IMR-90 (cell line): ENCODE measurements at regions not wholly inside any gene's neighbourhood (a gene's known extent, or its start where the extent isn't known, plus 50 kb on each side); places are given as distances from the start of the nearest gene placed in this dataset.

Experiments
- ATAC-seq: fragments of 200-7000 bp; cut with Tn5 transposase; 2 replicates; pipeline ENCODE4 v1.9.1; 2020; ENCODE audit warnings: low read depth, mild to moderate bottlenecking, moderate library complexity
- BruUV-seq: library from RNA; stranded (reverse); fragments of 400-500 nt; replicated peaks from 2 replicates; lab custom pipeline; 2021; lab: Mats Ljungman, UMichigan
- CTCF ChIA-PET: fragments of 300-600 bp; formaldehyde crosslinking; extraction: SDS; loops from one replicate; lab custom pipeline; 2021; ENCODE audit warnings: antibody characterized with exemption; lab: Yijun Ruan, JAX
- POLR2A ChIA-PET: fragments of 300-600 bp; sonication (Branson Sonifier 250); formaldehyde crosslinking; loops from one replicate; lab custom pipeline; 2022; ENCODE audit warnings: antibody characterized with exemption; ENCODE audit not compliant: unreplicated experiment; lab: Charles Lee
- DNase-seq: peaks from one replicate; pipeline ENCODE4 v3.0.0; 2013
- H2AFZ ChIP-seq: replicated peaks from 2 replicates; pipeline ENCODE3; 2013; ENCODE audit warnings: low read length, mild to moderate bottlenecking; ENCODE audit not compliant: poor library complexity
- H2AK5ac ChIP-seq: 2 replicates; pipeline ENCODE4 v1.6.1; 2013; ENCODE audit warnings: low read depth, low read length, inconsistent platforms
- H2AK9ac ChIP-seq: replicated peaks from 2 replicates; pipeline ENCODE3; 2013; ENCODE audit warnings: mild to moderate bottlenecking, low read depth, low read length, moderate library complexity; ENCODE audit not compliant: poor library complexity
- H2BK120ac ChIP-seq: 2 replicates; pipeline ENCODE4 v1.6.1; 2013; ENCODE audit warnings: low read depth, low read length, inconsistent platforms
- H2BK15ac ChIP-seq: 3 replicates; pipeline ENCODE4 v1.6.1; 2013; ENCODE audit warnings: low read depth, low read length, inconsistent platforms
- H2BK20ac ChIP-seq: 2 replicates; pipeline ENCODE4 v1.6.1; 2013; ENCODE audit warnings: low read depth, mild to moderate bottlenecking, inconsistent platforms, low read length, moderate library complexity
- H2BK5ac ChIP-seq: 2 replicates; pipeline ENCODE4 v1.6.1; 2013; ENCODE audit warnings: mild to moderate bottlenecking, low read depth, low read length, inconsistent platforms; ENCODE audit not compliant: poor library complexity, severe bottlenecking
- H3K14ac ChIP-seq: replicated peaks from 2 replicates; pipeline ENCODE4 v1.6.1; 2013; ENCODE audit warnings: low read depth, low read length, inconsistent platforms
- H3K18ac ChIP-seq: 2 replicates; pipeline ENCODE4 v1.6.1; 2013; ENCODE audit warnings: low read depth, low read length, control low read depth
- H3K23ac ChIP-seq: 2 replicates; pipeline ENCODE4 v1.6.1; 2013; ENCODE audit warnings: low read depth, low read length, inconsistent platforms
- H3K27ac ChIP-seq: 2 replicates; pipeline ENCODE4 v1.5.1; 2013; ENCODE audit warnings: mild to moderate bottlenecking, control low read depth, low read length; ENCODE audit not compliant: insufficient read depth
- H3K27me3 ChIP-seq: 2 replicates; pipeline ENCODE4 v1.6.1; 2013; ENCODE audit warnings: low read length; ENCODE audit not compliant: control insufficient read depth, insufficient read depth
- H3K36me3 ChIP-seq: 2 replicates; pipeline ENCODE4 v1.6.1; 2013; ENCODE audit warnings: low read length, mixed read lengths; ENCODE audit not compliant: control insufficient read depth, insufficient read depth
- H3K4ac ChIP-seq: 2 replicates; pipeline ENCODE4 v1.6.1; 2013; ENCODE audit warnings: low read depth, low read length, inconsistent platforms
- H3K4me1 ChIP-seq: 2 replicates; pipeline ENCODE4 v1.6.1; 2013; ENCODE audit warnings: low read length, mixed read lengths; ENCODE audit not compliant: control insufficient read depth, insufficient read depth
- H3K4me2 ChIP-seq: 2 replicates; pipeline ENCODE4 v1.6.1; 2013; ENCODE audit warnings: low read depth, mild to moderate bottlenecking, control low read depth, low read length, moderate library complexity
- H3K4me3 ChIP-seq: 2 replicates; pipeline ENCODE4 v1.5.1; 2013; ENCODE audit warnings: low read depth, mild to moderate bottlenecking, control low read depth, low read length, moderate library complexity; ENCODE audit not compliant: insufficient read depth
- H3K56ac ChIP-seq: 2 replicates; pipeline ENCODE4 v1.6.1; 2013; ENCODE audit warnings: low read length, inconsistent platforms; ENCODE audit not compliant: insufficient read depth; ENCODE audit errors: extremely low read depth
- H3K79me1 ChIP-seq, 2 experiments: 2 replicates each; pipeline ENCODE4 v1.6.1; 2013; ENCODE audit warnings: low read length in 2 of 2, inconsistent platforms in 1 of 2, low read depth in 1 of 2
- H3K9ac ChIP-seq: 2 replicates; pipeline ENCODE4 v1.6.1; 2013; ENCODE audit warnings: low read depth, low read length, control low read depth
- H3K9me1 ChIP-seq: 2 replicates; pipeline ENCODE4 v1.6.1; 2013; ENCODE audit warnings: low read length, inconsistent platforms; ENCODE audit not compliant: insufficient read depth
- H3K9me3 ChIP-seq: 2 replicates; pipeline ENCODE4 v1.6.1; 2013; ENCODE audit warnings: low read length; ENCODE audit not compliant: control insufficient read depth, insufficient read depth
- H4K20me1 ChIP-seq: 2 replicates; pipeline ENCODE4 v1.6.1; 2013; ENCODE audit warnings: low read length, inconsistent platforms; ENCODE audit not compliant: insufficient read depth
- H4K5ac ChIP-seq: 2 replicates; pipeline ENCODE4 v1.6.1; 2013; ENCODE audit warnings: mild to moderate bottlenecking, low read depth, low read length, control low read depth
- H4K8ac ChIP-seq, 2 experiments: 2 replicates each; pipeline ENCODE4 v1.6.1; 2013; ENCODE audit warnings: low read depth in 2 of 2, low read length in 2 of 2, control low read depth in 1 of 2, inconsistent platforms in 1 of 2
- H4K91ac ChIP-seq: 2 replicates; pipeline ENCODE4 v1.6.1; 2013; ENCODE audit warnings: low read depth, low read length, inconsistent platforms; ENCODE audit not compliant: insufficient read depth
- BHLHE40 ChIP-seq: fragments of 150-350 bp; IDR thresholded peaks from 2 replicates; pipeline ENCODE4 v1.6.1; 2016; ENCODE audit warnings: mild to moderate bottlenecking, low read depth, low read length
- CEBPB ChIP-seq: IDR thresholded peaks from 2 replicates; pipeline ENCODE4 v1.6.1; 2012; ENCODE audit warnings: low read depth, low read length, improper control_type of control experiment
- CHD1 ChIP-seq: IDR thresholded peaks from 2 replicates; pipeline ENCODE4 v1.6.1; 2012; ENCODE audit warnings: low read depth, low read length, improper control_type of control experiment
- FOS ChIP-seq: fragments of 150-350 bp; IDR thresholded peaks from 2 replicates; pipeline ENCODE4 v1.6.1; 2016; ENCODE audit warnings: low read depth, low read length
- MAFK ChIP-seq: IDR thresholded peaks from 2 replicates; pipeline ENCODE4 v1.6.1; 2012; ENCODE audit warnings: low read depth, low read length, improper control_type of control experiment
- MAZ ChIP-seq: IDR thresholded peaks from 2 replicates; pipeline ENCODE4 v1.6.1; 2012; ENCODE audit warnings: low read depth, mild to moderate bottlenecking, low read length, improper control_type of control experiment, moderate library complexity, borderline replicate concordance
- MXI1 ChIP-seq: IDR thresholded peaks from 2 replicates; pipeline ENCODE4 v1.6.1; 2012; ENCODE audit warnings: low read depth, mild to moderate bottlenecking, low read length, moderate library complexity, borderline replicate concordance
- NFE2L2 ChIP-seq: fragments of 150-350 bp; IDR thresholded peaks from 2 replicates; pipeline ENCODE4 v1.6.1; 2016; ENCODE audit warnings: low read depth, mild to moderate bottlenecking, low read length
- POLR2A ChIP-seq: IDR thresholded peaks from 2 replicates; pipeline ENCODE4 v1.6.1; 2012; ENCODE audit warnings: mild to moderate bottlenecking, low read depth, low read length
- RAD21 ChIP-seq: IDR thresholded peaks from 2 replicates; pipeline ENCODE4 v1.6.1; 2012; ENCODE audit warnings: low read length, improper control_type of control experiment
- RCOR1 ChIP-seq: IDR thresholded peaks from 2 replicates; pipeline ENCODE4 v1.6.1; 2012; ENCODE audit warnings: mild to moderate bottlenecking, low read length, improper control_type of control experiment; ENCODE audit not compliant: insufficient replicate concordance
- RFX5 ChIP-seq: IDR thresholded peaks from 2 replicates; pipeline ENCODE4 v1.8.0; 2012; ENCODE audit warnings: low read depth, mild to moderate bottlenecking, low read length, moderate library complexity
- SMC3 ChIP-seq: fragments of 150-350 bp; IDR thresholded peaks from 2 replicates; pipeline ENCODE4 v1.6.1; 2016; ENCODE audit warnings: low read depth, mild to moderate bottlenecking, antibody characterized with exemption, low read length, moderate library complexity
- dilution Hi-C: fragments of 300-500 bp; cut with HindIII; formaldehyde crosslinking; loops from one replicate; pipeline ENCODE4 v1.14.3; 2018; ENCODE audit warnings: low sequenced_read_pairs; ENCODE audit not compliant: unreplicated experiment
- in situ Hi-C: fragments of 300-500 bp; cut with MboI; formaldehyde crosslinking; loops from 3 replicates; pipeline ENCODE4 v1.14.3; 2019; ENCODE audit warnings: low sequenced_read_pairs, inconsistent platforms, mixed read lengths
- intact Hi-C: fragments of 100-400 bp; cut with micrococcal nuclease; formaldehyde crosslinking; loops from 2 replicates; pipeline ENCODE4 v1.10.0; 2022
- TF ChIP-seq, protein P1 (sequence below): fragments of 150-350 bp; IDR thresholded peaks from 2 replicates; pipeline ENCODE4 v1.6.1; 2016; ENCODE audit warnings: low read depth, mild to moderate bottlenecking, low read length, moderate library complexity, borderline replicate concordance
- TF ChIP-seq, protein P2 (sequence below): fragments of 150-350 bp; IDR thresholded peaks from 2 replicates; pipeline ENCODE4 v1.6.1; 2017; ENCODE audit warnings: mild to moderate bottlenecking, antibody characterized with exemption, low read length, low read depth
- TF ChIP-seq, protein P3 (sequence below): conservative IDR thresholded peaks from 2 replicates; pipeline ENCODE4 v1.5.1; 2012; ENCODE audit warnings: mild to moderate bottlenecking, low read depth, low read length, improper control_type of control experiment

DNA sequence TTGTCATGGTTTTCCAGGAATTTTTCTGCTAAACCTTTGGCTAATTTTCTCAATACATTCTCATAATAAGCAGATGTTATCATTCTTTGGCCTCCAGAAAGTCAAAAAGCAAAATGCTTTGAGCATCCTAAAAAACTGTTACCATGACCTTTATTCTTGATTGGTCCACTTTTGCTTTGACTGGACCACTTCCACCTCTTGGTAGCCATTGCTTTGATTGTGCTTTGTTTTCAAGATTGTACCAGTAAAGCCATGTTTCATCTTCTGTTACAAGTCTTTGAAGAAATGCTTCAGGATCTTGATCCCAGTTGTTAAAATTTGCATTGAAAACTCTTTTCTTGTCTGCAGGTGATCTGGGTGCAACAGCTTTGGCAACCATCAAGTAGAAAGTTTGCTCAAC is 180.1 kb downstream of the DUSP6 start:
- Histone ChIP-seq H3K4me1 (no peaks in the 10 kb centered on the region), H3K4me3 (no peak overlapping the region), H2BK15ac (no peak overlapping the region), H3K23ac (no peak overlapping the region), H3K9me1 (no peaks in the 10 kb centered on the region), H2BK5ac (no peak overlapping the region), H3K14ac (no peak overlapping the region), H4K5ac (no peak overlapping the region), H3K4ac (no peak overlapping the region), H3K18ac (no peak overlapping the region), H4K20me1 (no peaks in the 10 kb centered on the region), H2AFZ (no peak overlapping the region), H3K36me3 (no peaks in the 10 kb centered on the region), H3K27ac (no peak overlapping the region), H3K9ac (no peak overlapping the region), H2AK5ac (no peak overlapping the region), H4K91ac (no peak overlapping the region), H4K8ac (no peak overlapping the region; a peak in 1 of 4 replicates), H3K4me2 (no peak overlapping the region), H3K9me3 (peaks cover 3% of the 10 kb centered on the region; the same call in 1 of the 2 replicates), H3K56ac (no peak overlapping the region), H3K79me1 (no peaks in the 10 kb centered on the region), H2BK20ac (no peak overlapping the region), H2BK120ac (no peak overlapping the region), H3K27me3 (no peaks in the 10 kb centered on the region), H2AK9ac (no peak overlapping the region)
- dilution Hi-C loops, result no loop called here
- CTCF ChIA-PET, result interaction anchor here (0.6 kb wide), 1 partner anchor 1158 kb away, joined by 3 read pairs; no protein-coding TSS in a partner anchor
- BruUV-seq, result no TSS peak
- TF ChIP-seq MAFK, result no peak
- TF ChIP-seq, protein P1, sequence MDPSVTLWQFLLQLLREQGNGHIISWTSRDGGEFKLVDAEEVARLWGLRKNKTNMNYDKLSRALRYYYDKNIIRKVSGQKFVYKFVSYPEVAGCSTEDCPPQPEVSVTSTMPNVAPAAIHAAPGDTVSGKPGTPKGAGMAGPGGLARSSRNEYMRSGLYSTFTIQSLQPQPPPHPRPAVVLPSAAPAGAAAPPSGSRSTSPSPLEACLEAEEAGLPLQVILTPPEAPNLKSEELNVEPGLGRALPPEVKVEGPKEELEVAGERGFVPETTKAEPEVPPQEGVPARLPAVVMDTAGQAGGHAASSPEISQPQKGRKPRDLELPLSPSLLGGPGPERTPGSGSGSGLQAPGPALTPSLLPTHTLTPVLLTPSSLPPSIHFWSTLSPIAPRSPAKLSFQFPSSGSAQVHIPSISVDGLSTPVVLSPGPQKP, result no peak
- no peak for TF ChIP-seq RFX5
- no peak for TF ChIP-seq MXI1
- no peak for TF ChIP-seq POLR2A
- no peak for TF ChIP-seq CEBPB
- no peak for TF ChIP-seq RCOR1
- TF ChIP-seq, protein P2, sequence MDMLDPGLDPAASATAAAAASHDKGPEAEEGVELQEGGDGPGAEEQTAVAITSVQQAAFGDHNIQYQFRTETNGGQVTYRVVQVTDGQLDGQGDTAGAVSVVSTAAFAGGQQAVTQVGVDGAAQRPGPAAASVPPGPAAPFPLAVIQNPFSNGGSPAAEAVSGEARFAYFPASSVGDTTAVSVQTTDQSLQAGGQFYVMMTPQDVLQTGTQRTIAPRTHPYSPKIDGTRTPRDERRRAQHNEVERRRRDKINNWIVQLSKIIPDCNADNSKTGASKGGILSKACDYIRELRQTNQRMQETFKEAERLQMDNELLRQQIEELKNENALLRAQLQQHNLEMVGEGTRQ, result no peak
- TF ChIP-seq NFE2L2, result no peak
- no peak for TF ChIP-seq SMC3
- no peak for TF ChIP-seq BHLHE40
- TF ChIP-seq RAD21, result no peak
- no peak for TF ChIP-seq MAZ
- no peak for TF ChIP-seq FOS
- TF ChIP-seq, protein P3, sequence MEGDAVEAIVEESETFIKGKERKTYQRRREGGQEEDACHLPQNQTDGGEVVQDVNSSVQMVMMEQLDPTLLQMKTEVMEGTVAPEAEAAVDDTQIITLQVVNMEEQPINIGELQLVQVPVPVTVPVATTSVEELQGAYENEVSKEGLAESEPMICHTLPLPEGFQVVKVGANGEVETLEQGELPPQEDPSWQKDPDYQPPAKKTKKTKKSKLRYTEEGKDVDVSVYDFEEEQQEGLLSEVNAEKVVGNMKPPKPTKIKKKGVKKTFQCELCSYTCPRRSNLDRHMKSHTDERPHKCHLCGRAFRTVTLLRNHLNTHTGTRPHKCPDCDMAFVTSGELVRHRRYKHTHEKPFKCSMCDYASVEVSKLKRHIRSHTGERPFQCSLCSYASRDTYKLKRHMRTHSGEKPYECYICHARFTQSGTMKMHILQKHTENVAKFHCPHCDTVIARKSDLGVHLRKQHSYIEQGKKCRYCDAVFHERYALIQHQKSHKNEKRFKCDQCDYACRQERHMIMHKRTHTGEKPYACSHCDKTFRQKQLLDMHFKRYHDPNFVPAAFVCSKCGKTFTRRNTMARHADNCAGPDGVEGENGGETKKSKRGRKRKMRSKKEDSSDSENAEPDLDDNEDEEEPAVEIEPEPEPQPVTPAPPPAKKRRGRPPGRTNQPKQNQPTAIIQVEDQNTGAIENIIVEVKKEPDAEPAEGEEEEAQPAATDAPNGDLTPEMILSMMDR, result no peak
- TF ChIP-seq CHD1, result no peak
- intact Hi-C loops, result no loop called here
- POLR2A ChIA-PET, result no interaction called here
- in situ Hi-C loops, result no loop called here
- ATAC-seq (no peak), DNase-seq (no peak)
